ENCODE measurements at regions not wholly inside any gene's neighbourhood (a gene's known extent, or its start where the extent isn't known, plus 50 kb on each side); places are given as distances from the start of the nearest gene placed in this dataset.

GRCh38 chr14:101056446-101056845 is 152.9 kb upstream of the RTL1 start:
- TF ChIP-seq, protein P1, sequence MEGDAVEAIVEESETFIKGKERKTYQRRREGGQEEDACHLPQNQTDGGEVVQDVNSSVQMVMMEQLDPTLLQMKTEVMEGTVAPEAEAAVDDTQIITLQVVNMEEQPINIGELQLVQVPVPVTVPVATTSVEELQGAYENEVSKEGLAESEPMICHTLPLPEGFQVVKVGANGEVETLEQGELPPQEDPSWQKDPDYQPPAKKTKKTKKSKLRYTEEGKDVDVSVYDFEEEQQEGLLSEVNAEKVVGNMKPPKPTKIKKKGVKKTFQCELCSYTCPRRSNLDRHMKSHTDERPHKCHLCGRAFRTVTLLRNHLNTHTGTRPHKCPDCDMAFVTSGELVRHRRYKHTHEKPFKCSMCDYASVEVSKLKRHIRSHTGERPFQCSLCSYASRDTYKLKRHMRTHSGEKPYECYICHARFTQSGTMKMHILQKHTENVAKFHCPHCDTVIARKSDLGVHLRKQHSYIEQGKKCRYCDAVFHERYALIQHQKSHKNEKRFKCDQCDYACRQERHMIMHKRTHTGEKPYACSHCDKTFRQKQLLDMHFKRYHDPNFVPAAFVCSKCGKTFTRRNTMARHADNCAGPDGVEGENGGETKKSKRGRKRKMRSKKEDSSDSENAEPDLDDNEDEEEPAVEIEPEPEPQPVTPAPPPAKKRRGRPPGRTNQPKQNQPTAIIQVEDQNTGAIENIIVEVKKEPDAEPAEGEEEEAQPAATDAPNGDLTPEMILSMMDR (conservative IDR thresholded peaks at IDR 0.05; ENCODE audit: low read length) = no peak
- no peak for TF ChIP-seq EZH2phosphoT487 (IDR thresholded peaks at IDR 0.05; ENCODE audit: borderline replicate concordance, low read depth, low read length)

All from OCI-LY7 (cell line).